CD4-positive, alpha-beta T cell treated with Interleukin-6 at 100 ng/mL for 8 hours (primary cell): ENCODE measurements at regions not wholly inside any gene's neighbourhood (a gene's known extent, or its start where the extent isn't known, plus 50 kb on each side); places are given as distances from the start of the nearest gene placed in this dataset.

Experiments
- DNase-seq: peaks from one replicate; pipeline ENCODE4 v3.0.0-alpha.2; 2020; ENCODE audit warnings: mixed read lengths, low spot score

GRCh38 chr15:98554272-98555172 lies 93.8 kb upstream of the IGF1R start:
- DNase-seq, result no peak

GRCh38 chr15:98555173-98555515 lies 93.2 kb upstream of the IGF1R start:
- no peak for DNase-seq

- no peak for DNase-seq
These were observed 92.0 kb upstream of the IGF1R start for GRCh38 chr15:98556321-98556720.

GRCh38 chr15:98560338-98560737 lies 88.0 kb upstream of the IGF1R start:
- DNase-seq, result no peak

- DNase-seq, result no peak
These were observed 87.0 kb upstream of the IGF1R start for GRCh38 chr15:98561169-98561941.

GRCh38 chr15:98562331-98562937 lies 85.9 kb upstream of the IGF1R start:
- DNase-seq, result no peak

GRCh38 chr15:98565566-98565965 lies 82.8 kb upstream of the IGF1R start:
- DNase-seq, result no peak

GRCh38 chr15:98567951-98568350 lies 80.4 kb upstream of the IGF1R start:
- DNase-seq, result no peak

GRCh38 chr15:98568382-98569017 lies 79.8 kb upstream of the IGF1R start:
- no peak for DNase-seq

GRCh38 chr15:98570119-98570518 lies 78.2 kb upstream of the IGF1R start:
- DNase-seq, result no peak

GRCh38 chr15:98580572-98580971 lies 67.8 kb upstream of the IGF1R start:
- DNase-seq, result no peak

GRCh38 chr15:98581715-98582114 lies 66.6 kb upstream of the IGF1R start:
- DNase-seq, result peak; percentile 17

- DNase-seq, result no peak
These were observed 65.3 kb upstream of the IGF1R start for GRCh38 chr15:98582900-98583554.

- no peak for DNase-seq
These were observed 64.4 kb upstream of the IGF1R start for GRCh38 chr15:98583771-98584430.

- DNase-seq, result peak; percentile 2
These were observed 62.3 kb upstream of the IGF1R start for GRCh38 chr15:98586066-98586465.

GRCh38 chr15:98592136-98592535 lies 56.2 kb upstream of the IGF1R start:
- no peak for DNase-seq

- no peak for DNase-seq
These were observed 52.2 kb upstream of the IGF1R start for GRCh38 chr15:98596131-98596530.

- no peak for DNase-seq
These were observed 51.4 kb upstream of the IGF1R start for GRCh38 chr15:98596885-98597392.

- no peak for DNase-seq
These were observed 50.7 kb upstream of the IGF1R start for GRCh38 chr15:98597666-98598065.
